Osteoblast (primary cell): ENCODE measurements at regions not wholly inside any gene's neighbourhood (a gene's known extent, or its start where the extent isn't known, plus 50 kb on each side); places are given as distances from the start of the nearest gene placed in this dataset.
"Not testable (repeated sequence)": the region's sequence is repeated elsewhere in the genome, so short reads cannot be mapped to it uniquely, and the experiment has no call there.

ENCODE experiments used
- DNase-seq: peaks from one replicate; pipeline ENCODE4 v3.0.0; 2011; ENCODE audit warnings: low spot score, mixed read lengths; ENCODE audit not compliant: insufficient read length; ENCODE audit errors: missing footprints
- H2AFZ ChIP-seq: 2 replicates; pipeline ENCODE4 v1.6.0; 2011; ENCODE audit warnings: mild to moderate bottlenecking, low read length
- H3K27ac ChIP-seq: 2 replicates; pipeline ENCODE4 v1.5.1; 2011; ENCODE audit warnings: mild to moderate bottlenecking, low read depth, low read length, moderate library complexity
- H3K27me3 ChIP-seq: 2 replicates; pipeline ENCODE4 v1.6.0; 2012; ENCODE audit warnings: mild to moderate bottlenecking, control low read depth, inconsistent platforms, low read length, moderate library complexity; ENCODE audit not compliant: insufficient read depth
- H3K36me3 ChIP-seq: 2 replicates; pipeline ENCODE4 v1.5.1; 2011; ENCODE audit warnings: mild to moderate bottlenecking, low read length, control low read depth, moderate library complexity; ENCODE audit not compliant: insufficient read depth
- H3K4me1 ChIP-seq: 2 replicates; pipeline ENCODE4 v1.5.1; 2011; ENCODE audit warnings: mild to moderate bottlenecking, low read length, control low read depth, moderate library complexity; ENCODE audit not compliant: insufficient read depth
- H3K4me2 ChIP-seq: 2 replicates; pipeline ENCODE4 v1.6.0; 2011; ENCODE audit warnings: mild to moderate bottlenecking, low read length; ENCODE audit not compliant: insufficient read depth
- H3K4me3 ChIP-seq: fragments of 200-600 bp; sonication (generic); 3 replicates; pipeline ENCODE4 v1.5.1; 2012; ENCODE audit warnings: mild to moderate bottlenecking, low read length, inconsistent platforms; ENCODE audit not compliant: insufficient read depth
- H3K79me2 ChIP-seq: 2 replicates; pipeline ENCODE4 v1.6.0; 2012; ENCODE audit warnings: mild to moderate bottlenecking, low read length, control low read depth, inconsistent platforms; ENCODE audit not compliant: insufficient read depth
- H3K9me3 ChIP-seq: 2 replicates; pipeline ENCODE4 v1.5.1; 2011; ENCODE audit warnings: low read depth, low read length, control low read depth
- H4K20me1 ChIP-seq: 2 replicates; pipeline ENCODE4 v1.6.0; 2012; ENCODE audit warnings: mild to moderate bottlenecking, low read length, control low read depth; ENCODE audit not compliant: insufficient read depth
- TF ChIP-seq, protein P1 (sequence below): IDR thresholded peaks from 2 replicates; pipeline ENCODE4 v1.5.1; 2011; ENCODE audit warnings: mild to moderate bottlenecking, low read depth, low read length, moderate library complexity; ENCODE audit errors: extremely low read depth

DNA sequence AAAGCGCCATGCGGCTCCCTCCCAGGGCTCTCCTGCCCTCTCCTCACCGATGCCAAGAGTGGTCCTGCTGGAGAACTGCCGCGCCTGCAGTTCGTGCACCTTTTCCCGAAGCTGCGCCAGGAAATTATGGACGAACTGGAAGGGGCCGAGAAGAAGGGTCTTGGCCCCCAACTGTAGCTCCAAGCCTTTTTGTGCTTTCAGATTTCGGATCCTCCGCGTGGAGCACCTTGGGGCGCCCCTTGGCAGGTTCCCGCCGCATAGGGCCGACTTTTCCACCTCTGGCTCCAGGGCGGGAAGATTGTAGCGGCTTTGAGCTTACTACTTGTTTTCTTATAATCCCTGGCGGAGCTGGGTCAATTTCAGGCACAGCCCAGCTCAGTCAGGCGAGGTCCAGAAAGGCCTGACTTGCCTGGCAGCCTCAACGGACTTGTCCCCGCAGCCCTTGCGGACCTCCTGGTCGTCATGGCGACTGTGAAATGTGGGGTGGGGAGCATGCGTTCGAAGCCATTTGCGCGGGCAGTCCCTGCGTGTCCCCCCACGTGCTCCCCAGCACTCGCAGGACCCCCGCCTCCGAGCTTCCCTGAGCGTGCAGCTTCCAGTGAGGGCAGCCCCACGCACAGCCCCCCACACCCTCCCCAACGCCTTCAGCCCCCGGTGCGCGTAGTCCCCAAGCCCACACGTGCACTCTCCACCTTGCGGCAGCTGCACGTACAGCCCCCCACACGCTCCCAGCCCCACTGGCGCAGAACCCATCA, 129.9 kb downstream of the KBTBD2 start:
- H3K27me3 ChIP-seq = no peaks in the 10 kb centered on the region
- H3K9me3 ChIP-seq = no peaks in the 10 kb centered on the region
- peaks cover 4% of the 10 kb centered on the region for H3K4me1 ChIP-seq
- peak; percentile 37 for DNase-seq
- H3K79me2 ChIP-seq = no peaks in the 10 kb centered on the region
- H2AFZ ChIP-seq = no peak overlapping the region
- no peaks in the 10 kb centered on the region for H3K36me3 ChIP-seq
- TF ChIP-seq, protein P1, sequence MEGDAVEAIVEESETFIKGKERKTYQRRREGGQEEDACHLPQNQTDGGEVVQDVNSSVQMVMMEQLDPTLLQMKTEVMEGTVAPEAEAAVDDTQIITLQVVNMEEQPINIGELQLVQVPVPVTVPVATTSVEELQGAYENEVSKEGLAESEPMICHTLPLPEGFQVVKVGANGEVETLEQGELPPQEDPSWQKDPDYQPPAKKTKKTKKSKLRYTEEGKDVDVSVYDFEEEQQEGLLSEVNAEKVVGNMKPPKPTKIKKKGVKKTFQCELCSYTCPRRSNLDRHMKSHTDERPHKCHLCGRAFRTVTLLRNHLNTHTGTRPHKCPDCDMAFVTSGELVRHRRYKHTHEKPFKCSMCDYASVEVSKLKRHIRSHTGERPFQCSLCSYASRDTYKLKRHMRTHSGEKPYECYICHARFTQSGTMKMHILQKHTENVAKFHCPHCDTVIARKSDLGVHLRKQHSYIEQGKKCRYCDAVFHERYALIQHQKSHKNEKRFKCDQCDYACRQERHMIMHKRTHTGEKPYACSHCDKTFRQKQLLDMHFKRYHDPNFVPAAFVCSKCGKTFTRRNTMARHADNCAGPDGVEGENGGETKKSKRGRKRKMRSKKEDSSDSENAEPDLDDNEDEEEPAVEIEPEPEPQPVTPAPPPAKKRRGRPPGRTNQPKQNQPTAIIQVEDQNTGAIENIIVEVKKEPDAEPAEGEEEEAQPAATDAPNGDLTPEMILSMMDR = no peak
- H3K4me2 ChIP-seq = peak overlapping the region; percentile 23
- peak overlapping the region; percentile 16 for H3K4me3 ChIP-seq
- no peaks in the 10 kb centered on the region for H4K20me1 ChIP-seq
- H3K27ac ChIP-seq = no peak overlapping the region

DNA sequence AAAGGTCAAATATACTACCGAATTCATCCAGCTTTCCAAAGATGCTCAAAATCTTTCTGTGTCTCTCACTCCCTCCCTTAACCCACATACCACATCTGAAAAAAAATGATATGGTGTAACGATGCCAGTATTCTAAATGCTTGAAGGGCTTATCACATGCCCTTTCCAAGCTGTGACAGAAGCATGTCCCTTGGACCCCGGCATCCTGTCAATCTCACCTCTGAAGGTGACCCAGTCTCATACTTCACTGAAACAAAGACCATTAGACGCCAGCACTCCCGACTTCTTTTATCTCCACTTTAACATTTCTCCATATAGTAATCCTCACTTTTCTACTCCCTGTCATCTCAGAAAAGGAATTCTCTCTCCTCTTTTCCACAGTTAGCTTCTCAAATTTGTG, 130.8 kb downstream of the KBTBD2 start:
- H3K4me1 ChIP-seq, H2AFZ ChIP-seq, H3K27ac ChIP-seq, H3K4me2 ChIP-seq, H3K79me2 ChIP-seq, H3K36me3 ChIP-seq, H4K20me1 ChIP-seq, DNase-seq, H3K27me3 ChIP-seq, H3K9me3 ChIP-seq, H3K4me3 ChIP-seq: not testable (repeated sequence)

DNA sequence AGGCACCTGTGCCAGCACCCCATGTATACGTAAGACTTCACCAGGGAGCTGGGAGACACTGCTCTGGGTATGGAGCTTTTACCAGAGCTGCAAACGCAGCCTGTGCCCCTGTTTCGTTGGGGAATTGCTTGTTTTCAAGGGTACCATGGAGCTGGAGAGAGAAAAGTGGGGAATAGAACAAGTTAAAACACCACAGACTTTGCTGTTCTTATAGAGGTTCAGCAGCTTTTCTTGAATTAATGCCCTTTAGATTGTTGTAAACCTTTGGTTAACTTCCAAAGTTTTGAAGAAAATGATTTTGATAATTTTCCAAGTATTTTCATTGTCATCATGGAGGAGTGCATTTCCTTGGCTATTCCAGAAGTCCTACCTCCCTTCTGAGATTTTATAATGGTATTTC, 131.7 kb downstream of the KBTBD2 start:
- H3K27ac ChIP-seq, H4K20me1 ChIP-seq, H3K4me3 ChIP-seq, H3K9me3 ChIP-seq, H3K4me1 ChIP-seq, DNase-seq, H3K4me2 ChIP-seq, H2AFZ ChIP-seq, H3K27me3 ChIP-seq, H3K79me2 ChIP-seq, H3K36me3 ChIP-seq: not testable (repeated sequence)

DNA sequence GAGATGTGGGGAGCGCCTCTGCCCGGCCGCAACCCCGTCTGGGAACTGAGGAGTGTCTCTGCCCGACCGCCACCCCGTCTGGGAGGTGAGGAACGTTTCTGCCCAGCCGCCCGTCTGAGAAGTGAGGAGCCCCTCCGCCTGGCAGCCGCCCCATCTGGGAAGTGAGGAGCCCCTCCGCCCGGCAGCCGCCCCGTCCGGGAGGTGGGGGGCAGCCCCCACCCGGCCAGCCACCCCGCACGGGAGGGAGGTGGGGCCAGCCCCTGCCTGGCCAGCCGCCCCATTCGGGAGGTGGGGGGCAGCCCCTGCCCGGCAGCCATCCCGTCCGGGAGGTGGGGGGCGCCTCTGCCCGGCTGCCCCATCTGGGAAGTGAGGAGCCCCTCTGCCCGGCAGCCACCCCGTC, 137.7 kb downstream of the KBTBD2 start:
- DNase-seq, H3K27ac ChIP-seq, H3K79me2 ChIP-seq, H3K4me3 ChIP-seq, H3K27me3 ChIP-seq, H4K20me1 ChIP-seq, H2AFZ ChIP-seq, H3K36me3 ChIP-seq, H3K9me3 ChIP-seq, H3K4me2 ChIP-seq, H3K4me1 ChIP-seq: not testable (repeated sequence)

DNA sequence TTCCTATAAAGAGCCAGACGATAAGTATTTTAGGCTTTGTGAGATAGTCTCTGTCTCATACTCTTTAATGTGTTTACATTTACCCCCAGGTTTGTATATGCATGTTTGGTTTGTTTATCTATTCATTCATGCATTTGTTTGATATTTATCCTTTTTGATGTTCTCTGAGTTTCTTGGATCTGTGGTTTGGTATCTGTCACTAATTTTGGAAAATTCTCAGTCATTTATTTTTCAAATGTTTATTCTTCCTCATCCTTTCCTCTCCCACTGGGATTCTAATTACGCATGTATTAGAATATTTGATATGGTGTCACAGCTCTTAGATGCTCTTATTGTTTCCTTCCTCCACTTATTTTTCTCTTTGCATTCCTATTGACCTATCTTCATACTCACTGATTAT, 143.2 kb downstream of the KBTBD2 start:
- not testable (repeated sequence) for H3K9me3 ChIP-seq, H3K36me3 ChIP-seq, H3K27me3 ChIP-seq, H4K20me1 ChIP-seq, H3K4me1 ChIP-seq, H3K79me2 ChIP-seq, H3K27ac ChIP-seq, H2AFZ ChIP-seq, DNase-seq, H3K4me3 ChIP-seq, H3K4me2 ChIP-seq

DNA sequence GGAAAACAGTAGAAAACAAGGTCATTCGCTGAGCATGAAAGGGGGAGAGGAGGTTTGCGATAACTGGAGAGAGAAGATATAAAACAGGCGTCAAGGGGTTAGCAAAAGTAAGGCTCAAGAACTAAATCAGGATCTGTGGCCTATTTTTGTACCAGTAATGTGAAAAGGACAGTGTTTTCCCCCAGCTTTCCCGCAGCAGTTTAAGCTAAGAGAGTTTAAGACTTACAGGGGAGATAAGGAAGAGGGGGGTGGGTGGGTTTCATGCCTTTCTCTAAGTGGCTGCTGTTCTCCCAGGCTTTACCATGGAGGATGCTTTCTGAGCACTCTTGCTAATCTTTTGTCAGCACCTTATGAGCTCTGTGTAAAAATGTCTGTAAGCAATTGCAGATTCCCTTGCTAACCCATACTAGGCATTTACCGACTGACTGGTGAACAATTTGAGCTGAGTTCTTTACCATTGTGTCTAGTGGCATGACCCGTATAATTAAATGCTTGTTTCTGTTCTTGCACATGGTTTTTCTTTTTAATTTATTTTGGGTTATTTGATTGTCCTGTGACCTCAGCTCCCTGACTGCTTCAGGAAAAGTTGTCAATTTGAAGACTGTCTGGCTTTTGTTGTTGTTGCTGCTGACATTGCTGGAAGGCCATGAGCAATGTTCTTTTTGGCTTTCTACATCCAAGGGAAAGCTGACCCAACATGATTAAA, 144.0 kb downstream of the KBTBD2 start:
- H4K20me1 ChIP-seq, H3K27me3 ChIP-seq: not testable (repeated sequence)

DNA sequence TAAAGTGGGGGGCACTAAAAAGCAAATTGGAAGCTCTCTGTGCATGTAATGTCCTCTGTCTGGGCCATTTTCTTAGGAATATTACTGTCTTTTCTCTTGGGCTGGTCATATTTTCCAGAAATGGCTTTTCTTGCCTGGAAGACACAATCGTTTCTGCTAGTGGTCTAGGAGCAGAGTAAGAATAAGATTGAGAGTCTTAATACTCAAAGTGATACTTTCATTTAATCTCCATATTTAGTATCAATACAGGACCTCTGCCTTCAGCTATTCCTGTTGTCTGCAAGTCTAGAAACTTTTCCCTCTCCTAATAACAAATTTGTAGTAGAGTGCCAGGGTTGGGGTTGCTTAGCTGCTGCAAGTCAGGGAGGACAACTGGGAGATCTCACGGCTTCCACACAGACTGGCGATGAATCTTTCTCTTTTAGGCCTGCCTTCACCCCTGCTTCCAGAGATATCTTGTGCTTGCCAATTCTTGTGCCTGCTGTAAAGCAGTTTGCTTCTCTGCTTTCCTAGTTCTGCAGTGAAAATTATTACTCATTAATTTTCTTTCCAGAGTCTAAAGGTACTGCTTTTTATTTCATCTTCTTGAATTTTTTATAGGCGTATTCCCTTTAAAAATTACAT, 149.6 kb downstream of the KBTBD2 start:
- H2AFZ ChIP-seq, DNase-seq, H3K9me3 ChIP-seq, H3K4me3 ChIP-seq, H3K27me3 ChIP-seq, H3K4me1 ChIP-seq, H3K27ac ChIP-seq, H3K79me2 ChIP-seq, H3K36me3 ChIP-seq, H3K4me2 ChIP-seq, H4K20me1 ChIP-seq: not testable (repeated sequence)

More for the DNA sequence above, 144.0 kb downstream of the KBTBD2 start:
- H3K4me3 ChIP-seq, DNase-seq, H3K27ac ChIP-seq, H3K79me2 ChIP-seq, H2AFZ ChIP-seq, H3K4me2 ChIP-seq, H3K9me3 ChIP-seq, H3K36me3 ChIP-seq, H3K4me1 ChIP-seq: not testable (repeated sequence)

DNA sequence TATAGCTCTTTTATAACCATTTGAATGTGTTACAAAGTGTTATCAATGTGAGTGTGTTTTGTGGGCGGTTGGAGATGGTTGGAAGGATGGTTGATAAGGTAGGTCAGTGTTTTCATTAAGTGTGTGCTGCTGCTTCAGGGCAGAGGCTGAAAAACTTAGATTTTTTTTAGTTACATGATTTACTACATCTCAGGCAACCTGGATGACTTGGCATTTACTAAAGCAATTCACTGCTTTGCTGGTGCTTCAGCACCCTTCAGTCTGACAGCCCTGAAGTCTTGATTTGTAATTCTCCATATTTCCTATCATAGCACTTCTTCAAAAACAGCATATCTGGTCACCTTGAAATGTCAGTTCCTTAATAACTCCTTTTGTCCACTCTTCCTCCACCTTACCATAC, 151.8 kb downstream of the KBTBD2 start:
- H3K4me3 ChIP-seq, H3K4me1 ChIP-seq, H3K79me2 ChIP-seq, H3K36me3 ChIP-seq, H3K4me2 ChIP-seq, H2AFZ ChIP-seq, H3K9me3 ChIP-seq, DNase-seq, H3K27me3 ChIP-seq, H4K20me1 ChIP-seq, H3K27ac ChIP-seq: not testable (repeated sequence)
